Right ventricle myocardium inferior (tissue), 1 donor: ENCODE measurements at regions not wholly inside any gene's neighbourhood (a gene's known extent, or its start where the extent isn't known, plus 50 kb on each side); places are given as distances from the start of the nearest gene placed in this dataset.
"Not testable (repeated sequence)": the region's sequence is repeated elsewhere in the genome, so short reads cannot be mapped to it uniquely, and the experiment has no call there.

Source experiments
- ATAC-seq: fragments of 200-7000 bp; cut with Tn5 transposase; one replicate; pipeline ENCODE4 v1.9.1; 2020; ENCODE audit warnings: mild to moderate bottlenecking, moderate library complexity
- DNase-seq: peaks from one replicate; pipeline ENCODE4 v3.0.0; 2021; ENCODE audit errors: missing footprints
- intact Hi-C: fragments of 100-400 bp; cut with DNase I; formaldehyde crosslinking; loops from one replicate; pipeline ENCODE4 v1.11.0; 2022
- donor health status: DM: no; HTN: yes; CAD: no; lungs with severe emphysema.

- no peak for DNase-seq
- intact Hi-C loops, result loop anchor here (10.0 kb wide), 1 partner anchor 77 kb away; no protein-coding TSS in a partner anchor
- ATAC-seq, result peak; percentile 72
Measured at GRCh38 chr13:80901530-80901929, 560.6 kb upstream of the SPRY2 start.

GRCh38 chr13:80901111-80901510 is 560.2 kb upstream of the SPRY2 start:
- peak; percentile 81 for ATAC-seq
- DNase-seq, result no peak
- intact Hi-C loops, result loop anchor here (10.0 kb wide), 1 partner anchor 76 kb away; no protein-coding TSS in a partner anchor

- DNase-seq (no peak), ATAC-seq (peak; percentile 92)
- intact Hi-C loops, result loop anchor here (10.0 kb wide), 1 partner anchor 76 kb away; no protein-coding TSS in a partner anchor
Measured at GRCh38 chr13:80900561-80900960, 559.6 kb upstream of the SPRY2 start.

DNA sequence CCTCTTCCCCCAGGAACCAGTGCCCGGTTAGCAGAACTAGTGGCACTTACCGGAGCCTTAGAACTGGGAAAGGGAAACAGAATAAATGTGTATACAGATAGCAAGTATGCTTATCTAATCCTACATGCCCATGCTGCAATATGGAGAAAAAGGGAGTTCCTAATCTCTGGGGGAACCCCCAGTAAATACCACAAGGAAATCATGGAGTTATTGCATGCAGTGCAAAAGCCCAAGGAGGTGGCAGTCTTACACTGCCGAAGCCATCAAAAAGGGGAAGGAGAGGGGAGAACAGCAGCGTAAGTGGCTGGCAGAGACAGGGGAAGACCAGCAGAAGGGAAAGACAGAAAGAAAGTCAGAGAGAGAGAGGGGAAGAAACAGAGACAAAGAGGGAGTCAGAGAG is 556.7 kb upstream of the SPRY2 start:
- DNase-seq, intact Hi-C loops: not testable (repeated sequence)

DNA sequence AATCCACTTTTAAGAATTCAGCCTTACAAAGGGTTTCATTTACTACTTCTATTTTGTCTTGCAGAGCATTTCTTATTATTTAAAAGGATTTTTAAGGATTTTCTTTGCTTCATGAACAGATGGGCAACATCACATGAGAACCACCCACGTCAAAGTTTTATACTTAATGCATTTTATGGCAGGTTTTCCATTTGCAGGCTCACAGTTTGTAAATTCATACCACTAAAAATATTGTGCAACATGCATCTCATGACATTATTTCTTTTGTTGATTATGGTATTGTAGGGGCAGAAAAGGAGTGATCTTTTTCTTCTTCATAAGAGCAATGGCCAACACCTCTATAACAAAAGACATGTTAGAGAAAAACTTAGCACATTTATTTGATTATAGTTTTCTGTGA is 554.0 kb upstream of the SPRY2 start:
- ATAC-seq, result no peak
- no peak for DNase-seq

More for the DNA sequence above, 556.7 kb upstream of the SPRY2 start:
- not testable (repeated sequence) for ATAC-seq

GRCh38 chr13:80889829-80890228 is 548.9 kb upstream of the SPRY2 start:
- ATAC-seq (no peak), DNase-seq (no peak)
- intact Hi-C loops, result no loop called here

More for the DNA sequence above, 554.0 kb upstream of the SPRY2 start:
- intact Hi-C loops, result no loop called here

DNA sequence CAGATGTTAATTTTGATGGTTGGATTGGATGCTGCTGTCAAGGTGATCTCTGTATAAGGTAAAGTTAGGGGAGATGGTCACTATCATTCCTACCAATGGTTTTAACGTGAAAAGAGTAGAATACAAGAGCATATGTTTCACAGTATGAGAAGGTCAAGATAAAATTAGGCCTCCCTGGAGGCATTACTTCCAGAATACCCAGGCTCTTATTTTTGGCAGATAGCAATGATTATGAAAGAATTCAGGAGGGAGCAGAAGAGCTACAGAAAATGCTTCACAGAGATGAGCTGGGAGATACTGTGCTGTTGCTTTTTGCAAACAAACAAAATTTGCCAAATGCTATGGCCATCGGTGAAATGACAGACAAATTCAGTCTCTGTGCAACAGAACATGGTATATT is 547.5 kb upstream of the SPRY2 start:
- DNase-seq, result no peak
- no peak for ATAC-seq
- intact Hi-C loops, result no loop called here

- intact Hi-C loops, result no loop called here
- DNase-seq (no peak), ATAC-seq (no peak)
Measured at GRCh38 chr13:80884056-80884785, 543.3 kb upstream of the SPRY2 start.

GRCh38 chr13:80883545-80883944 is 542.6 kb upstream of the SPRY2 start:
- ATAC-seq, result no peak
- DNase-seq, result no peak
- intact Hi-C loops, result no loop called here

- DNase-seq (no peak), ATAC-seq (peak; percentile 57)
- intact Hi-C loops, result no loop called here
Measured at GRCh38 chr13:80881942-80882445, 541.1 kb upstream of the SPRY2 start.

DNA sequence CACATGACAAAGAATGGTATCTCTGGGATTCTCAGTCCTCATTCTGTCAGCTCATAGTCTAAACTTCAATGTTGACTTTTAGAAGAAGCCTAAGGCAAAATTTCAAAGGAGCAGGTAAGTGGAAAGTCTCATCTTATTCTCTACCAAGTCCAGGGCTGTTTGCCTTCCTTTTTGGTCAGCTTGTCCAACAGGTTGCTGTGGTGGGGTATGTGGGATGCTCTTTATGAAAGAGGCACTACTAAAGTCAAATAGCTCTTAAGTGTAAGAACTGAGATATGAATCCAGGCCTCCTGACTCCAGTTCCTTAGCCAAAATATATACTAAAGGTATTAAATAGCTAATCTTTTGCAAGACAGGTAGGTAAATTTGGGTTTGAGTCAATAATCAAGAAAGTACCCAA is 540.6 kb upstream of the SPRY2 start:
- DNase-seq (no peak), ATAC-seq (no peak)
- intact Hi-C loops, result no loop called here

DNA sequence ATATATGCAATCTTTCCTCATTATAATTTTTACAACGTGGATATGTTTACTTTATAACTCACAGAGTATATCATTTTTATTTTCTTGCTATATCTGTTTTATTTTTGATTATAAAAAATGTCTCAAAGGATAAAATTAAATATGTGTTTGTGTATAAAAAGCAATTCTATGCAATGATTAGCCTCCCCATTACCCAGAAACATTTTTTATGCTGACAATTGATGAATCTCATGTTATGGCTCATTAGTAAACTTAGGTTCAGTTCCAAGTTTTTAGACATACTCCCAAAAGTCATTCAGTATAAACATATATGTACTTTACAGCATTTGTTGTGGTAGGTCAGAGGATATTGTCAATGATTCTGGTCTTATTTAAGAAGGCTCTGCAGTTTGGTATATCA is 540.1 kb upstream of the SPRY2 start:
- intact Hi-C loops, result no loop called here
- DNase-seq, result no peak
- no peak for ATAC-seq

- ATAC-seq (no peak), DNase-seq (no peak)
- intact Hi-C loops, result no loop called here
Measured at GRCh38 chr13:80877944-80878241, 537.0 kb upstream of the SPRY2 start.

GRCh38 chr13:80877209-80877943 is 536.5 kb upstream of the SPRY2 start:
- ATAC-seq, result no peak
- no peak for DNase-seq
- intact Hi-C loops, result no loop called here

- intact Hi-C loops, result no loop called here
- DNase-seq (no peak), ATAC-seq (no peak)
Measured at GRCh38 chr13:80873589-80873988, 532.7 kb upstream of the SPRY2 start.

GRCh38 chr13:80871971-80872370 is 531.0 kb upstream of the SPRY2 start:
- DNase-seq, intact Hi-C loops, ATAC-seq: not testable (repeated sequence)

- no peak for DNase-seq
Measured at GRCh38 chr13:80871481-80871880, 530.6 kb upstream of the SPRY2 start.

DNA sequence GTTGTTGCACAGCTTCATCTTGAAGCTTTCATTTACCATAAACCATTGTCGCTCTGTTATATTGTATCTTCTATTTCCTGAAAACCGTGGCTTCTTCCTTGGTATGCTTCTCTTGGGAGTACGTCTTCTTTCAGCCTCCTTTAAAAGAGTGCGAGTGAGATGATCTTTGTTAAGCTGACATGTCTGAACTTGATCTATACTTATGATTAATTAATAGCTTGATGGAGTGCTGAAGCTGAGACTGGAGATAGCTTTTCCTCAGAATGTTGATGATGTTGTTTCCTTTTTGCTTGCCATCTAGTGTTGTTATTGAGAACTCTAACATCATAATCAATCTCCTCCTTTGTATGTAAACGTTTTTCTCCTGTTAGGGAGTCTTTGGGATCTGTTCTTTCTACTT is 529.3 kb upstream of the SPRY2 start:
- intact Hi-C loops, result no loop called here
- ATAC-seq (no peak), DNase-seq (no peak)

More at GRCh38 chr13:80871481-80871880, 530.6 kb upstream of the SPRY2 start:
- intact Hi-C loops, result no loop called here
- ATAC-seq, result no peak

- DNase-seq (no peak), ATAC-seq (no peak)
- intact Hi-C loops, result no loop called here
Measured at GRCh38 chr13:80866921-80867320, 526.0 kb upstream of the SPRY2 start.

- DNase-seq (no peak), ATAC-seq (no peak)
- intact Hi-C loops, result no loop called here
Measured at GRCh38 chr13:80865329-80865728, 524.4 kb upstream of the SPRY2 start.
